ENCODE measurements at regions not wholly inside any gene's neighbourhood (a gene's known extent, or its start where the extent isn't known, plus 50 kb on each side); places are given as distances from the start of the nearest gene placed in this dataset.

DNA sequence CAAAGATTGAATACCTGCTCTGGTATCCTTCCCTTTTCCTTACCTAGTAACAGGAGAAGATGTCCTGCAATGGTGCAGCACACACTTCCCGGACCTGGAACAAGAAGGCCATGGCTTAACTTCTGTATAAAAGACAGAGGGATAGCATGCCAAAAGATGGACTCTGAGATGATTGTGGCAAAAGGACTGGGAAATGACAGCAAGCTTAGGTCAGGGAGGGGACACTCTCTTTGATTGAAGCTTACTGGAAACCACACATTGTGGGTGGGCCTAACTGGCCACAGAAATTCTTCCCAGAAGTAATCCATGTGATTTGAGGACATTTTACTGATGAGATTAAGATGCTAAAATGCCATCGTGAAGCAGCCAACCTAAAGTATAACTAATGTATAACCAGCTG is 71.0 kb upstream of the OTUD4 start:
- Histone ChIP-seq H3K4me2 (ENCODE audit: control insufficient read depth, insufficient read depth) (no peak overlapping the region), H3K27ac (ENCODE audit: control insufficient read depth, insufficient read depth) (no peak overlapping the region), H3K36me3 (ENCODE audit: control insufficient read depth in 2 of 2, insufficient read depth in 2 of 2, low read length in 1 of 2) (no peaks in the 10 kb centered on the region), H2AFZ (ENCODE audit: control insufficient read depth, low read depth, low read length) (no peak overlapping the region), H3K4me3 (no peak overlapping the region), H3K27me3 (replicated peaks in 1 of 2; ENCODE audit: control insufficient read depth in 2 of 2, insufficient read depth in 2 of 2, low read length in 1 of 2) (no peaks in the 10 kb centered on the region), H3K9me3 (replicated peaks; ENCODE audit: control insufficient read depth, insufficient read depth, low read length) (no peaks in the 10 kb centered on the region), H3K9ac (ENCODE audit: control insufficient read depth, insufficient read depth, low read length) (no peak overlapping the region), H4K20me1 (ENCODE audit: control insufficient read depth, insufficient read depth) (no peaks in the 10 kb centered on the region), H3K4me1 (ENCODE audit: control insufficient read depth, insufficient read depth, low read length) (no peaks in the 10 kb centered on the region), H3K79me2 (ENCODE audit: control insufficient read depth, insufficient read depth, low read length) (no peaks in the 10 kb centered on the region)
- CTCF ChIA-PET, result no interaction called here
- intact Hi-C loops (cut with micrococcal nuclease; ENCODE audit: unreplicated experiment) (no loop called here), in situ Hi-C loops (cut with MboI) (no loop called here)
- BruUV-seq (replicated peaks), result no TSS peak
- POLR2A ChIA-PET, result no interaction called here
- DNase-seq (ENCODE audit: low read depth, low spot score) (no peak), FAIRE-seq (no peak), ATAC-seq (no peak)
- TF ChIP-seq ZNF207 (IDR thresholded peaks at IDR 0.05; ENCODE audit: borderline replicate concordance) (no peak), MXI1 (IDR thresholded peaks at IDR 0.05; ENCODE audit: low read depth, low read length) (no peak), NFYA (IDR thresholded peaks at IDR 0.05; ENCODE audit: borderline replicate concordance, low read depth, low read length) (no peak), NBN (IDR thresholded peaks at IDR 0.05) (no peak), STAT3 (IDR thresholded peaks at IDR 0.05; ENCODE audit: low read depth, low read length) (no peak), YBX1 (IDR thresholded peaks at IDR 0.05) (no peak), JUND (IDR thresholded peaks at IDR 0.05; ENCODE audit: low read depth, low read length) (no peak)
- TF ChIP-seq, protein P1, sequence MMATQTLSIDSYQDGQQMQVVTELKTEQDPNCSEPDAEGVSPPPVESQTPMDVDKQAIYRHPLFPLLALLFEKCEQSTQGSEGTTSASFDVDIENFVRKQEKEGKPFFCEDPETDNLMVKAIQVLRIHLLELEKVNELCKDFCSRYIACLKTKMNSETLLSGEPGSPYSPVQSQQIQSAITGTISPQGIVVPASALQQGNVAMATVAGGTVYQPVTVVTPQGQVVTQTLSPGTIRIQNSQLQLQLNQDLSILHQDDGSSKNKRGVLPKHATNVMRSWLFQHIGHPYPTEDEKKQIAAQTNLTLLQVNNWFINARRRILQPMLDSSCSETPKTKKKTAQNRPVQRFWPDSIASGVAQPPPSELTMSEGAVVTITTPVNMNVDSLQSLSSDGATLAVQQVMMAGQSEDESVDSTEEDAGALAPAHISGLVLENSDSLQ (IDR thresholded peaks at IDR 0.05), result no peak
- TF ChIP-seq, protein P2, sequence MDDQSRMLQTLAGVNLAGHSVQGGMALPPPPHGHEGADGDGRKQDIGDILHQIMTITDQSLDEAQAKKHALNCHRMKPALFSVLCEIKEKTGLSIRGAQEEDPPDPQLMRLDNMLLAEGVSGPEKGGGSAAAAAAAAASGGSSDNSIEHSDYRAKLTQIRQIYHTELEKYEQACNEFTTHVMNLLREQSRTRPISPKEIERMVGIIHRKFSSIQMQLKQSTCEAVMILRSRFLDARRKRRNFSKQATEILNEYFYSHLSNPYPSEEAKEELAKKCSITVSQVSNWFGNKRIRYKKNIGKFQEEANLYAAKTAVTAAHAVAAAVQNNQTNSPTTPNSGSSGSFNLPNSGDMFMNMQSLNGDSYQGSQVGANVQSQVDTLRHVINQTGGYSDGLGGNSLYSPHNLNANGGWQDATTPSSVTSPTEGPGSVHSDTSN (IDR thresholded peaks at IDR 0.05; ENCODE audit: insufficient replicate concordance, low read depth, low read length), result no peak
- TF ChIP-seq, protein P3, sequence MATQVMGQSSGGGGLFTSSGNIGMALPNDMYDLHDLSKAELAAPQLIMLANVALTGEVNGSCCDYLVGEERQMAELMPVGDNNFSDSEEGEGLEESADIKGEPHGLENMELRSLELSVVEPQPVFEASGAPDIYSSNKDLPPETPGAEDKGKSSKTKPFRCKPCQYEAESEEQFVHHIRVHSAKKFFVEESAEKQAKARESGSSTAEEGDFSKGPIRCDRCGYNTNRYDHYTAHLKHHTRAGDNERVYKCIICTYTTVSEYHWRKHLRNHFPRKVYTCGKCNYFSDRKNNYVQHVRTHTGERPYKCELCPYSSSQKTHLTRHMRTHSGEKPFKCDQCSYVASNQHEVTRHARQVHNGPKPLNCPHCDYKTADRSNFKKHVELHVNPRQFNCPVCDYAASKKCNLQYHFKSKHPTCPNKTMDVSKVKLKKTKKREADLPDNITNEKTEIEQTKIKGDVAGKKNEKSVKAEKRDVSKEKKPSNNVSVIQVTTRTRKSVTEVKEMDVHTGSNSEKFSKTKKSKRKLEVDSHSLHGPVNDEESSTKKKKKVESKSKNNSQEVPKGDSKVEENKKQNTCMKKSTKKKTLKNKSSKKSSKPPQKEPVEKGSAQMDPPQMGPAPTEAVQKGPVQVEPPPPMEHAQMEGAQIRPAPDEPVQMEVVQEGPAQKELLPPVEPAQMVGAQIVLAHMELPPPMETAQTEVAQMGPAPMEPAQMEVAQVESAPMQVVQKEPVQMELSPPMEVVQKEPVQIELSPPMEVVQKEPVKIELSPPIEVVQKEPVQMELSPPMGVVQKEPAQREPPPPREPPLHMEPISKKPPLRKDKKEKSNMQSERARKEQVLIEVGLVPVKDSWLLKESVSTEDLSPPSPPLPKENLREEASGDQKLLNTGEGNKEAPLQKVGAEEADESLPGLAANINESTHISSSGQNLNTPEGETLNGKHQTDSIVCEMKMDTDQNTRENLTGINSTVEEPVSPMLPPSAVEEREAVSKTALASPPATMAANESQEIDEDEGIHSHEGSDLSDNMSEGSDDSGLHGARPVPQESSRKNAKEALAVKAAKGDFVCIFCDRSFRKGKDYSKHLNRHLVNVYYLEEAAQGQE (IDR thresholded peaks at IDR 0.05; ENCODE audit: low read depth, low read length), result no peak
- RAD21 ChIA-PET (ENCODE audit: unreplicated experiment), result no interaction called here
- WGBS (ENCODE audit: insufficient coverage, insufficient replicate concordance, low lambda C conversion rate, missing lambda C conversion rate), result 12% methylated on average over 2 of the region's 2 CpGs
- SMC1A ChIA-PET (ENCODE audit: uncharacterized antibody, unreplicated experiment), result interaction anchor here (1.0 kb wide), 2 partner anchors 18 to 303 kb away, joined by 3 read pairs; no protein-coding TSS in a partner anchor

Data from GM12878 (cell line).